Thyroid gland (tissue), 4 donors: ENCODE measurements at regions not wholly inside any gene's neighbourhood (a gene's known extent, or its start where the extent isn't known, plus 50 kb on each side); places are given as distances from the start of the nearest gene placed in this dataset.

Experiments used
- DNase-seq, 2 donors: peaks; one replicate each; pipeline ENCODE4 v3.0.0-alpha.2; 2019
- H3K27ac ChIP-seq, 3 donors: fragments of 200-600 bp; sonication (generic); 1 replicate in 2 of 3; 2 replicates in 1 of 3; pipeline ENCODE4 v1.5.1; 2016 to 2019; ENCODE audit warnings: mild to moderate bottlenecking in 1 of 3, moderate library complexity in 1 of 3
- H3K27me3 ChIP-seq: fragments of 200-600 bp; sonication (generic); one replicate; pipeline ENCODE4 v1.5.1; 2019
- H3K36me3 ChIP-seq, 2 donors: fragments of 200-600 bp; sonication (generic); one replicate each; pipeline ENCODE4 v1.5.1; 2016 to 2019
- H3K4me1 ChIP-seq, 2 donors: fragments of 200-600 bp; sonication (generic); one replicate each; pipeline ENCODE4 v1.5.1; 2017 to 2019
- H3K4me3 ChIP-seq, 3 donors: fragments of 200-600 bp; sonication (generic); replicated peaks in 1 of 3; 1 replicate in 2 of 3; 2 replicates in 1 of 3; pipeline ENCODE4 v1.5.1; 2016; ENCODE audit warnings: mild to moderate bottlenecking in 1 of 3
- H3K9me3 ChIP-seq: fragments of 200-600 bp; sonication (generic); one replicate; pipeline ENCODE4 v1.5.1; 2017
- POLR2A ChIP-seq, 2 donors: fragments of 450-650 bp; IDR thresholded peaks; one replicate each; pipeline ENCODE4 v1.6.1; 2017; ENCODE audit warnings: antibody characterized with exemption in 2 of 2, mild to moderate bottlenecking in 2 of 2, moderate library complexity in 1 of 2
- WGBS, 2 donors: methylation state at CpG; one replicate each; pipeline ENCODE4 v1.1.5; 2017; 5-methylcytosine and 5-hydroxymethylcytosine counted together
- intact Hi-C: fragments of 100-400 bp; cut with DNase I; formaldehyde crosslinking; loops from one replicate; pipeline ENCODE4 v1.15.1; 2023
- TF ChIP-seq, protein P1 (sequence below), 6 experiments: fragments of 200-600 bp in 3 of 6; fragments of 450-650 bp in 3 of 6; sonication (generic) in 3 of 6; IDR thresholded peaks; one replicate each; pipeline ENCODE4 v1.5.1; 2016 to 2019; ENCODE audit warnings: antibody characterized with exemption in 6 of 6, mild to moderate bottlenecking in 2 of 6, inconsistent platforms in 1 of 6, moderate library complexity in 1 of 6

DNA sequence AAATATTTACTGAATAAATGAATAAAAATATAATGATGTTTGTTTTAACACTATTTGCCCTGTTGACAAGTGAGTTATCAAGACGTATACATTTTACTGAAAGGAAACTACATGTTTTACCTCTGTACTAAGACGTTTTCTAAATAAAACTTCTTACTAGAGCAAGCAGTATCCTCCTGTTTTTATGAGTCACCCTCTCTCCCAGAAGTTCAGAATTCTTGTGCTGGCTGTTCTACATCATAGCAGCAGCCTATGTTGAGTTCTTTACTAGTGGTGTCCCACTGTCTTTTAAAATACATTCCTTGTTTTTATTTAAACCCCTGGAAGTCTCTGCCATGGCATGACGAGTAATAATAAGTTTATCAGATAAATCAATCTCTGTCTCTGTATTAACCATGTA, 297.4 kb downstream of the CALCRL start:
- 66% methylated on average over 3 of the region's 3 CpGs for WGBS, 2 donors
- intact Hi-C loops = no loop called here
- H3K9me3 ChIP-seq = no peaks in the 10 kb centered on the region
- no peak overlapping the region for H3K4me3 ChIP-seq
- H3K4me1 ChIP-seq = no peaks in the 10 kb centered on the region
- no peaks in the 10 kb centered on the region for H3K27me3 ChIP-seq
- TF ChIP-seq, protein P1, sequence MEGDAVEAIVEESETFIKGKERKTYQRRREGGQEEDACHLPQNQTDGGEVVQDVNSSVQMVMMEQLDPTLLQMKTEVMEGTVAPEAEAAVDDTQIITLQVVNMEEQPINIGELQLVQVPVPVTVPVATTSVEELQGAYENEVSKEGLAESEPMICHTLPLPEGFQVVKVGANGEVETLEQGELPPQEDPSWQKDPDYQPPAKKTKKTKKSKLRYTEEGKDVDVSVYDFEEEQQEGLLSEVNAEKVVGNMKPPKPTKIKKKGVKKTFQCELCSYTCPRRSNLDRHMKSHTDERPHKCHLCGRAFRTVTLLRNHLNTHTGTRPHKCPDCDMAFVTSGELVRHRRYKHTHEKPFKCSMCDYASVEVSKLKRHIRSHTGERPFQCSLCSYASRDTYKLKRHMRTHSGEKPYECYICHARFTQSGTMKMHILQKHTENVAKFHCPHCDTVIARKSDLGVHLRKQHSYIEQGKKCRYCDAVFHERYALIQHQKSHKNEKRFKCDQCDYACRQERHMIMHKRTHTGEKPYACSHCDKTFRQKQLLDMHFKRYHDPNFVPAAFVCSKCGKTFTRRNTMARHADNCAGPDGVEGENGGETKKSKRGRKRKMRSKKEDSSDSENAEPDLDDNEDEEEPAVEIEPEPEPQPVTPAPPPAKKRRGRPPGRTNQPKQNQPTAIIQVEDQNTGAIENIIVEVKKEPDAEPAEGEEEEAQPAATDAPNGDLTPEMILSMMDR (IDR thresholded peaks at IDR 0.05) = no peak
- no peak for TF ChIP-seq POLR2A (IDR thresholded peaks at IDR 0.05)
- no peak overlapping the region for H3K27ac ChIP-seq
- no peak for DNase-seq
- no peaks in the 10 kb centered on the region for H3K36me3 ChIP-seq

DNA sequence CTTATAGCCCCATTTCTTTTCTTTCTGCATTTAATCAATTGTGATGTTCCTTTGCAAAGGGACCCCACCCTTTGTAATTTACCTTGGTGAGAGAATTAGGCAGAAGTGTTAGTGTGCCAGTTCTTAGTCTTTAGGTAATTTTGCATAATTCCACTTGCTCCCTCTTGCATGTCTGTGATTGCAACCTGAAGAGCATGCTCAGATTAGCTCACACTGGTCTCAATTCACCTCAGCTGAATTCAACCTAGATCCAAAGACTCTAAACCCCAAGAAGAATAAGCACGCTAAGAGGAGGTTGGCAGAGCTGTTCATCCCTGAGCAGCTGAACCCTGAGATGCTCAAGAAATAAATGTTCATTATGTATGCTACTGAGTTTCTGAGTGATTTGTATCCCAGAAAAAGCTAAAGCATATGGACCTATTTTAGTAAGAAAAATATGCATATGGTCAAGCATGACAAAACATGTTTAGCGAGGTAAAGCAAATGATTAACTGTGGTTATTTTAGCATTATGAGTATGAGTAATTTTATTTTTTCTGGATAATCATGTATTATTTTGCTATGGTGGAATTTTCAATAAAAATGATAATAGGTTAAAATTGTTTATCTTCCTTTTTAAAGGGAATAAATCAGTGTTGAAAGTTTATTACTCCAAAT, 299.2 kb upstream of the ZSWIM2 start:
- intact Hi-C loops = no loop called here
- Histone ChIP-seq H3K27me3 (no peaks in the 10 kb centered on the region), H3K9me3 (no peaks in the 10 kb centered on the region), H3K4me3 (no peak overlapping the region), H3K36me3 (no peaks in the 10 kb centered on the region), H3K4me1 (no peaks in the 10 kb centered on the region), H3K27ac (no peak overlapping the region)
- no peak for TF ChIP-seq POLR2A (IDR thresholded peaks at IDR 0.05)
- TF ChIP-seq, protein P1 (IDR thresholded peaks at IDR 0.05) = no peak
- no peak for DNase-seq
- WGBS, 2 donors = 43 to 46% methylated on average over 2 of the region's 2 CpGs

DNA sequence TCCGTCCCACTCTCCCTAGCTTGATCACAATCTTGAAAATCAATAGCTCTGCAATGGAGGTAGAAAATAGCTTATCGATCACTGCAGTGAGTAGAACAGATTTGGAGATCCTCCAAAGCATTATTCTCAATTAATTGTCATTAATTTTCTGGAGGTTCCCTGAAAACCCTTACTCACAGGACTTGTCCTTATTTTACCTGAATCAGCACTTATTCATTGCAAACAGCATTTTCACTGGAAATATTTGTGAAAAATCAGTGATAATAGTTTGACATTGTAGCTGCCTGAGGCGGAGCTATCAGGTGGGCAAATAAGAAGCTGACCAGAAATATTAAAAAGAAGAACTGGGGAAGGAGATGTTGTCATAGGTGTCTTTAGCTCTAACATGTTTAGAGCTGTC, 294.6 kb upstream of the ZSWIM2 start:
- Histone ChIP-seq H3K4me1 (no peaks in the 10 kb centered on the region), H3K27ac (no peak overlapping the region), H3K4me3 (no peak overlapping the region), H3K9me3 (no peaks in the 10 kb centered on the region), H3K36me3 (no peaks in the 10 kb centered on the region), H3K27me3 (no peaks in the 10 kb centered on the region)
- intact Hi-C loops = no loop called here
- no peak for DNase-seq
- 88 to 91% methylated on average over 3 of the region's 3 CpGs for WGBS, 2 donors
- TF ChIP-seq, protein P1 (IDR thresholded peaks at IDR 0.05) = no peak
- TF ChIP-seq POLR2A (IDR thresholded peaks at IDR 0.05) = no peak

DNA sequence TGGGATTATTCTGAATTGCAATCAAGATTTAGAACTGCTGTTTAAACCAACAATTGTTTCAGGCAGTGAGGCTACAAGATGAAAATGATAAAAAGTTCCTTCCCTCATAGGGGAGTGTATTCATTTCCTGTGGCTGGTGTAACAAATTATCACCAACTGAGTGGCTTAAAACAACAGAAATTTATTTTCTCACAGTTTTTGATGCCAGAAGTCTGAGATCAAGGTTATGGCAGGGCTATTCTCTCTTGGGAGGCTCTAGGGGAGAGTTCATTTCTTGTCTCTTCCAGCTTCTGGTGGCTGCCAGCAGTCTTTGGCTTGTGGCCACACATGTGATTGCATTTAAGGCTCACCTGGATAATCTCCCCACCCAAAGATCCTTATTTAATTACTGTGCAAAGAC, 290.5 kb upstream of the ZSWIM2 start:
- Histone ChIP-seq H3K4me1 (no peaks in the 10 kb centered on the region), H3K9me3 (no peaks in the 10 kb centered on the region), H3K4me3 (no peak overlapping the region), H3K27me3 (no peaks in the 10 kb centered on the region), H3K36me3 (no peaks in the 10 kb centered on the region), H3K27ac (no peak overlapping the region)
- intact Hi-C loops = no loop called here
- no peak for DNase-seq
- TF ChIP-seq, protein P1 (IDR thresholded peaks at IDR 0.05) = no peak
- no peak for TF ChIP-seq POLR2A (IDR thresholded peaks at IDR 0.05)

DNA sequence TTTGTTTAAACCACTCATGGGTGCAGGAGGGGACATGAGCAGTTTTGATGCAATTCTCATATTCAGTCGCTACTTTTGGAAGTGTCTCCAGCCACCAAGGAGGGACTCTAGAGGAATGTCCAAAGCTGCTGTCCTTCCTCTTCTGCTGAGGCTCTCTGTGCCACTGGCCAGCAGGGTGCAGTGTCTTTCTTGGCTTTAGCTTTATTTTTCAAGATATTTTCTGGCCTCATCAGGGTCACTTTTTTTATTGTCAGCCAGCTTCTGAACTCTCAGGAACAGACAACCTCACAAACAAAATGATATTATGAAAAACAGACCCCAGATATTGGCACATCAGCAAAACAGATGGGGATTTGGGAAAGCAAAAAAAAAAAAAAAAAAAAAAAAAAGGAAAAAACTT, 289.3 kb upstream of the ZSWIM2 start:
- intact Hi-C loops = no loop called here
- WGBS, 2 donors = 22 to 26% methylated on average over 1 of the region's 1 CpG
- no peaks in the 10 kb centered on the region for H3K27me3 ChIP-seq
- no peaks in the 10 kb centered on the region for H3K9me3 ChIP-seq
- H3K4me3 ChIP-seq = no peak overlapping the region
- TF ChIP-seq, protein P1 (IDR thresholded peaks at IDR 0.05) = no peak
- TF ChIP-seq POLR2A (IDR thresholded peaks at IDR 0.05) = no peak
- H3K36me3 ChIP-seq = no peaks in the 10 kb centered on the region
- no peak overlapping the region for H3K27ac ChIP-seq
- H3K4me1 ChIP-seq = no peaks in the 10 kb centered on the region
- DNase-seq = no peak
